K562 (cell line): ENCODE measurements at regions not wholly inside any gene's neighbourhood (a gene's known extent, or its start where the extent isn't known, plus 50 kb on each side); places are given as distances from the start of the nearest gene placed in this dataset.
A peak's percentile ranks its signal among the peaks of the same experiment; 100 is the strongest.

Source experiments
- CEBPG ChIP-seq, 3 experiments: fragments of 200-800 bp in 1 of 3; sonication (Bioruptor generic) in 1 of 3; sonication (generic) in 1 of 3; formaldehyde crosslinking in 1 of 3; IDR thresholded peaks in 2 of 3; conservative IDR thresholded peaks in 1 of 3; 2 replicates each; pipeline versions ENCODE4 v1.6.1 to v1.8.0; 2016 to 2022; ENCODE audit warnings: missing compliant biosample characterization in 2 of 3, missing genetic modification characterization in 2 of 3, mild to moderate bottlenecking in 1 of 3, missing genetic modification reagents in 1 of 3
- EP300 ChIP-seq: IDR thresholded peaks from 2 replicates; pipeline ENCODE4 v1.6.1; 2012; ENCODE audit warnings: low read length, improper control_type of control experiment
- NEUROD1 ChIP-seq: fragments of 150-350 bp; IDR thresholded peaks from 2 replicates; pipeline ENCODE4 v1.6.1; 2014; ENCODE audit warnings: borderline replicate concordance, low read length, low read depth; ENCODE audit not compliant: partially characterized antibody
- NFIX ChIP-seq: fragments of 250-450 bp; sonication (Bioruptor Pico); IDR thresholded peaks from 2 replicates; pipeline ENCODE4 v1.4.0; 2020; ENCODE audit warnings: low read depth, mild to moderate bottlenecking, moderate library complexity
- NR4A1 ChIP-seq, 2 experiments: fragments of 250-450 bp in 1 of 2; fragments of 450-650 bp in 1 of 2; sonication (Bioruptor Pico) in 1 of 2; IDR thresholded peaks; 2 replicates each; pipeline versions ENCODE4 v1.4.0 to v1.6.1; 2016 to 2020; ENCODE audit warnings: mild to moderate bottlenecking in 2 of 2, missing compliant biosample characterization in 1 of 2, missing genetic modification characterization in 1 of 2, moderate library complexity in 1 of 2
- RBM25 ChIP-seq: fragments of 200-400 bp; formaldehyde crosslinking; IDR thresholded peaks from 2 replicates; pipeline ENCODE4 v1.6.1; 2018; ENCODE audit warnings: low read length, low read depth, moderate library complexity; ENCODE audit not compliant: severe bottlenecking
- SMAD2 ChIP-seq: fragments of 150-350 bp; IDR thresholded peaks from 2 replicates; pipeline ENCODE4 v1.6.1; 2014; ENCODE audit warnings: low read depth, mild to moderate bottlenecking, low read length
- SUPT5H ChIP-seq: fragments of 450-650 bp; IDR thresholded peaks from 2 replicates; pipeline ENCODE4 v1.6.1; 2016
- TEAD1 ChIP-seq, 2 experiments: fragments of 450-650 bp in 1 of 2; sonication (generic) in 1 of 2; formaldehyde crosslinking; IDR thresholded peaks; 2 replicates each; pipeline versions ENCODE4 v1.4.0 to v1.8.0; 2020 to 2022; ENCODE audit warnings: mild to moderate bottlenecking in 2 of 2, missing genetic modification reagents in 1 of 2
- TEAD4 ChIP-seq, 2 experiments: sonication (generic) in 1 of 2; formaldehyde crosslinking in 1 of 2; IDR thresholded peaks; 2 replicates each; pipeline versions ENCODE4 v1.6.1 to v1.8.0; 2012 to 2022; ENCODE audit warnings: borderline replicate concordance in 1 of 2, inconsistent platforms in 1 of 2, low read length in 1 of 2, mild to moderate bottlenecking in 1 of 2, missing genetic modification reagents in 1 of 2
- ZBTB1 ChIP-seq: sonication (generic); formaldehyde crosslinking; IDR thresholded peaks from 2 replicates; pipeline ENCODE4 v1.8.1; 2023; ENCODE audit warnings: missing genetic modification reagents, low read depth, mild to moderate bottlenecking, borderline replicate concordance
- ZBTB11 ChIP-seq, 3 experiments: fragments of 200-800 bp in 1 of 3; fragments of 250-450 bp in 1 of 3; fragments of 450-650 bp in 1 of 3; sonication (Bioruptor Pico) in 1 of 3; sonication (Bioruptor generic) in 1 of 3; formaldehyde crosslinking in 1 of 3; IDR thresholded peaks; 2 replicates each; pipeline versions ENCODE4 v1.6.1 to v1.8.0; 2016 to 2022; ENCODE audit warnings: mild to moderate bottlenecking in 2 of 3, missing genetic modification characterization in 2 of 3, missing compliant biosample characterization in 1 of 3, moderate library complexity in 1 of 3
- ZBTB17 ChIP-seq: fragments of 450-650 bp; formaldehyde crosslinking; IDR thresholded peaks from 2 replicates; pipeline ENCODE4 v1.4.0; 2020; ENCODE audit warnings: mild to moderate bottlenecking
- ZNF311 ChIP-seq: fragments of 250-450 bp; sonication (Bioruptor Pico); IDR thresholded peaks from 2 replicates; pipeline ENCODE4 v1.4.0; 2020; ENCODE audit warnings: mild to moderate bottlenecking, moderate library complexity
- ZNF407 ChIP-seq: fragments of 450-650 bp; IDR thresholded peaks from 2 replicates; pipeline ENCODE4 v1.6.1; 2016; ENCODE audit warnings: low read depth

GRCh38 chr20:33909331-33909921, 84.3 kb upstream of the RALY start (continued):
- TF ChIP-seq ZNF407 (no peak), ZBTB11 (CRISPR knock-in tag; IDR thresholded peaks at IDR 0.05) (0 out of 6 replicates have a peak, but pooled peaks of 1 of the 3 experiments have one; percentile 31), SMAD2 (no peak), EP300 (no peak), SUPT5H (no peak), TEAD4 (IDR thresholded peaks at IDR 0.05; ENCODE audit: low read length) (peak; percentile 65), TEAD4 (CRISPR knock-in tag; IDR thresholded peaks at IDR 0.05; ENCODE audit: borderline replicate concordance) (no peak), ZNF311 (CRISPR knock-in tag) (no peak), NEUROD1 (no peak), CEBPG (CRISPR knock-in tag; IDR thresholded peaks at IDR 0.05) (no peak), CEBPG (tag; conservative IDR thresholded peaks at IDR 0.05 in 1 of 2, IDR thresholded peaks at IDR 0.05 in 1 of 2) (peak; percentile 51 to 59; a peak in 3 of 4 replicates), NFIX (CRISPR knock-in tag) (no peak), TEAD1 (CRISPR knock-in tag; IDR thresholded peaks at IDR 0.05) (peak; percentile 42 to 95; a peak in 2 of 4 replicates), ZBTB1 (CRISPR knock-in tag) (no peak), NR4A1 (CRISPR knock-in tag; IDR thresholded peaks at IDR 0.05) (no peak), NR4A1 (tag; IDR thresholded peaks at IDR 0.05) (peak; percentile 78), ZBTB17 (CRISPR knock-in tag) (no peak), RBM25 (no peak)
